H9 (cell line): ENCODE measurements at regions not wholly inside any gene's neighbourhood (a gene's known extent, or its start where the extent isn't known, plus 50 kb on each side); places are given as distances from the start of the nearest gene placed in this dataset.

Experiments
- DNase-seq: peaks from one replicate; pipeline ENCODE4 v3.0.0-alpha.2; 2017
- H2AFZ ChIP-seq: one replicate; pipeline ENCODE4 v1.6.1; 2013; ENCODE audit warnings: mild to moderate bottlenecking, low read length, control low read depth, moderate library complexity
- H2AK5ac ChIP-seq: 2 replicates; pipeline ENCODE4 v1.6.1; 2013; ENCODE audit warnings: low read length, control low read depth, mixed read lengths; ENCODE audit not compliant: insufficient read length
- H2BK120ac ChIP-seq: one replicate; pipeline ENCODE4 v1.6.1; 2013; ENCODE audit warnings: low read depth, mild to moderate bottlenecking, low read length, control low read depth, inconsistent platforms; ENCODE audit not compliant: poor library complexity, severe bottlenecking
- H2BK12ac ChIP-seq: 2 replicates; pipeline ENCODE4 v1.6.1; 2013; ENCODE audit warnings: low read length, control low read depth, mixed read lengths, low read depth; ENCODE audit not compliant: insufficient read length
- H2BK15ac ChIP-seq: 2 replicates; pipeline ENCODE4 v1.6.1; 2013; ENCODE audit warnings: low read depth, low read length, control low read depth
- H2BK20ac ChIP-seq: one replicate; pipeline ENCODE4 v1.6.1; 2013; ENCODE audit warnings: low read depth, mild to moderate bottlenecking, low read length, control low read depth, inconsistent platforms; ENCODE audit not compliant: poor library complexity, severe bottlenecking
- H2BK5ac ChIP-seq: 2 replicates; pipeline ENCODE4 v1.6.1; 2013; ENCODE audit warnings: low read length, control low read depth, mixed read lengths; ENCODE audit not compliant: insufficient read length
- H3K14ac ChIP-seq: 2 replicates; pipeline ENCODE4 v1.6.1; 2013; ENCODE audit warnings: low read length, control low read depth; ENCODE audit not compliant: insufficient read depth
- H3K18ac ChIP-seq: 2 replicates; pipeline ENCODE4 v1.6.1; 2013; ENCODE audit warnings: low read depth, mild to moderate bottlenecking, mixed read lengths, low read length, control low read depth; ENCODE audit not compliant: insufficient read length
- H3K23ac ChIP-seq: 2 replicates; pipeline ENCODE4 v1.6.1; 2013; ENCODE audit warnings: low read length, control low read depth, mixed read lengths, low read depth; ENCODE audit not compliant: insufficient read length
- H3K23me2 ChIP-seq: 2 replicates; pipeline ENCODE4 v1.6.1; 2013; ENCODE audit warnings: low read depth, mild to moderate bottlenecking, mixed read lengths, low read length, control low read depth; ENCODE audit not compliant: insufficient read length, poor library complexity, severe bottlenecking
- H3K27ac ChIP-seq: 2 replicates; pipeline ENCODE4 v1.5.1; 2013; ENCODE audit warnings: low read length, control low read depth, mixed read lengths, low read depth; ENCODE audit not compliant: insufficient read length
- H3K27me3 ChIP-seq: 2 replicates; pipeline ENCODE4 v1.6.1; 2013; ENCODE audit warnings: low read length, control low read depth, inconsistent platforms; ENCODE audit not compliant: insufficient read depth
- H3K4ac ChIP-seq: 2 replicates; pipeline ENCODE4 v1.6.1; 2013; ENCODE audit warnings: low read depth, mild to moderate bottlenecking, control low read depth, inconsistent platforms, low read length, moderate library complexity
- H3K4me1 ChIP-seq: 2 replicates; pipeline ENCODE4 v1.6.1; 2013; ENCODE audit warnings: low read length, control low read depth, inconsistent platforms; ENCODE audit not compliant: insufficient read depth
- H3K4me2 ChIP-seq: 2 replicates; pipeline ENCODE4 v1.6.1; 2013; ENCODE audit warnings: low read length, control low read depth, mixed read lengths; ENCODE audit not compliant: insufficient read length, insufficient read depth
- H3K56ac ChIP-seq: 2 replicates; pipeline ENCODE4 v1.6.1; 2013; ENCODE audit warnings: low read depth, mild to moderate bottlenecking, mixed read lengths, low read length, control low read depth; ENCODE audit not compliant: insufficient read length
- H3K79me1 ChIP-seq: 2 replicates; pipeline ENCODE4 v1.6.1; 2013; ENCODE audit warnings: low read depth, mild to moderate bottlenecking, moderate library complexity, low read length, control low read depth, inconsistent platforms; ENCODE audit not compliant: insufficient read depth, poor library complexity, severe bottlenecking
- H3K79me2 ChIP-seq: 2 replicates; pipeline ENCODE4 v1.6.1; 2013; ENCODE audit warnings: low read length, control low read depth, inconsistent platforms; ENCODE audit not compliant: insufficient read depth
- H3K9ac ChIP-seq: 2 replicates; pipeline ENCODE4 v1.6.1; 2013; ENCODE audit warnings: low read length, control low read depth, mixed read lengths; ENCODE audit not compliant: insufficient read length; ENCODE audit errors: extremely low read depth
- H3K9me3 ChIP-seq: one replicate; pipeline ENCODE4 v1.6.1; 2013; ENCODE audit warnings: low read depth, low read length, inconsistent platforms; ENCODE audit not compliant: control insufficient read depth
- H3T11ph ChIP-seq: one replicate; pipeline ENCODE4 v1.6.1; 2013; ENCODE audit warnings: mild to moderate bottlenecking, low read length, control low read depth, inconsistent platforms
- H4K20me1 ChIP-seq: one replicate; pipeline ENCODE4 v1.6.1; 2013; ENCODE audit not compliant: control insufficient read depth, insufficient read length, insufficient read depth
- H4K5ac ChIP-seq: 2 replicates; pipeline ENCODE4 v1.6.1; 2013; ENCODE audit warnings: low read depth, mild to moderate bottlenecking, mixed read lengths, low read length, control low read depth; ENCODE audit not compliant: insufficient read length
- H4K8ac ChIP-seq: replicated peaks from 2 replicates; pipeline ENCODE4 v1.6.1; 2013; ENCODE audit warnings: low read length, control low read depth, mixed read lengths, low read depth; ENCODE audit not compliant: insufficient read length
- H4K91ac ChIP-seq: 2 replicates; pipeline ENCODE4 v1.6.1; 2013; ENCODE audit warnings: low read depth, mild to moderate bottlenecking, moderate library complexity, mixed read lengths, low read length, control low read depth; ENCODE audit not compliant: insufficient read length
- H3K27ac Mint-ChIP-seq, 3 experiments: 2 replicates in 2 of 3; 3 replicates in 1 of 3; pipeline ENCODE4 v1.8.0; 2020 to 2021; ENCODE audit warnings: mixed read lengths in 3 of 3, mild to moderate bottlenecking in 1 of 3, moderate library complexity in 1 of 3
- H3K27me3 Mint-ChIP-seq: 2 replicates; pipeline ENCODE4 v1.8.0; 2021; ENCODE audit warnings: low read depth, mild to moderate bottlenecking, moderate library complexity, mixed read lengths
- H3K36me3 Mint-ChIP-seq, 3 experiments: 2 replicates in 2 of 3; 3 replicates in 1 of 3; pipeline ENCODE4 v1.8.0; 2020 to 2021; ENCODE audit warnings: low read depth in 3 of 3, mixed read lengths in 3 of 3; ENCODE audit not compliant: insufficient read depth in 1 of 3
- H3K4me1 Mint-ChIP-seq, 2 experiments: 2 replicates each; pipeline ENCODE4 v1.8.0; 2020; ENCODE audit warnings: mixed read lengths in 2 of 2
- H3K4me3 Mint-ChIP-seq, 2 experiments: 2 replicates in 1 of 2; 3 replicates in 1 of 2; pipeline ENCODE4 v1.8.0; 2020 to 2021; ENCODE audit warnings: mild to moderate bottlenecking in 2 of 2, mixed read lengths in 2 of 2, moderate library complexity in 1 of 2
- H3K9me3 Mint-ChIP-seq, 2 experiments: 2 replicates in 1 of 2; 3 replicates in 1 of 2; pipeline ENCODE4 v1.8.0; 2020; ENCODE audit warnings: mild to moderate bottlenecking in 2 of 2, mixed read lengths in 2 of 2, moderate library complexity in 1 of 2
- CTCF ChIP-seq: fragments of 200-600 bp; sonication (generic); conservative IDR thresholded peaks from 3 replicates; pipeline ENCODE4 v1.8.0; 2021; ENCODE audit warnings: antibody characterized with exemption, mild to moderate bottlenecking
- WGBS: extraction: QIAGEN DNeasy Blood & Tissue Kit; methylation state at CpG from one replicate; pipeline ENCODE4 v1.1.7; 2013; ENCODE audit warnings: missing lambda C conversion rate, low lambda C conversion rate, mixed read lengths; ENCODE audit not compliant: insufficient read length; ENCODE audit errors: extremely low coverage; 5-methylcytosine and 5-hydroxymethylcytosine counted together

GRCh38 chr2:118698564-118698963, 148.9 kb downstream of the EN1 start:
- no peak overlapping the region for H3K9ac ChIP-seq
- no peak overlapping the region for H4K91ac ChIP-seq
- no peak overlapping the region for H2BK120ac ChIP-seq
- DNase-seq, result no peak
- no peaks in the 10 kb centered on the region for H3K27me3 ChIP-seq
- H3K79me1 ChIP-seq, result no peaks in the 10 kb centered on the region
- H2BK5ac ChIP-seq, result no peak overlapping the region
- no peak overlapping the region for H3K27ac Mint-ChIP-seq
- H3K4ac ChIP-seq, result no peak overlapping the region
- H3K56ac ChIP-seq, result no peak overlapping the region
- TF ChIP-seq CTCF, result no peak
- no peak overlapping the region for H4K5ac ChIP-seq
- no peaks in the 10 kb centered on the region; a peak in 1 of 7 replicates for H3K36me3 Mint-ChIP-seq
- H4K8ac ChIP-seq, result no peak overlapping the region
- peaks cover 2% of the 10 kb centered on the region; the same call in 1 of the 2 replicates for H3K4me1 ChIP-seq
- no peak overlapping the region for H3K18ac ChIP-seq
- H3K4me1 Mint-ChIP-seq, result peaks cover 8 to 26% of the 10 kb centered on the region in 2 experiments
- no peak overlapping the region for H3K14ac ChIP-seq
- H3K27ac ChIP-seq, result no peak overlapping the region
- no peaks in the 10 kb centered on the region for H3K79me2 ChIP-seq
- H2AFZ ChIP-seq, result no peak overlapping the region
- H3K23me2 ChIP-seq, result no peaks in the 10 kb centered on the region
- no CpG with 5 or more reads among the region's 6 CpGs for WGBS
- no peak overlapping the region for H3K4me3 Mint-ChIP-seq
- H2BK15ac ChIP-seq, result no peak overlapping the region
- H3K27me3 Mint-ChIP-seq, result peaks cover 7% of the 10 kb centered on the region
- no peak overlapping the region for H2BK20ac ChIP-seq
- no peaks in the 10 kb centered on the region for H3K9me3 ChIP-seq
- no peak overlapping the region for H2AK5ac ChIP-seq
- no peak overlapping the region for H3T11ph ChIP-seq
- no peak overlapping the region for H2BK12ac ChIP-seq
- H3K9me3 Mint-ChIP-seq, result peaks cover 0 to 3% of the 10 kb centered on the region in 2 experiments; a peak in 1 of 5 replicates
- H3K4me2 ChIP-seq, result no peak overlapping the region
- no peak overlapping the region for H3K23ac ChIP-seq
- H4K20me1 ChIP-seq, result no peaks in the 10 kb centered on the region
